GM12874 (cell line): ENCODE measurements at regions not wholly inside any gene's neighbourhood (a gene's known extent, or its start where the extent isn't known, plus 50 kb on each side); places are given as distances from the start of the nearest gene placed in this dataset.

Source experiments
- TF ChIP-seq, protein P1 (sequence below): IDR thresholded peaks from 2 replicates; pipeline ENCODE4 v1.5.1; 2011; ENCODE audit warnings: low read depth, mild to moderate bottlenecking, control low read depth, low read length, moderate library complexity; ENCODE audit not compliant: insufficient read depth

- TF ChIP-seq, protein P1, sequence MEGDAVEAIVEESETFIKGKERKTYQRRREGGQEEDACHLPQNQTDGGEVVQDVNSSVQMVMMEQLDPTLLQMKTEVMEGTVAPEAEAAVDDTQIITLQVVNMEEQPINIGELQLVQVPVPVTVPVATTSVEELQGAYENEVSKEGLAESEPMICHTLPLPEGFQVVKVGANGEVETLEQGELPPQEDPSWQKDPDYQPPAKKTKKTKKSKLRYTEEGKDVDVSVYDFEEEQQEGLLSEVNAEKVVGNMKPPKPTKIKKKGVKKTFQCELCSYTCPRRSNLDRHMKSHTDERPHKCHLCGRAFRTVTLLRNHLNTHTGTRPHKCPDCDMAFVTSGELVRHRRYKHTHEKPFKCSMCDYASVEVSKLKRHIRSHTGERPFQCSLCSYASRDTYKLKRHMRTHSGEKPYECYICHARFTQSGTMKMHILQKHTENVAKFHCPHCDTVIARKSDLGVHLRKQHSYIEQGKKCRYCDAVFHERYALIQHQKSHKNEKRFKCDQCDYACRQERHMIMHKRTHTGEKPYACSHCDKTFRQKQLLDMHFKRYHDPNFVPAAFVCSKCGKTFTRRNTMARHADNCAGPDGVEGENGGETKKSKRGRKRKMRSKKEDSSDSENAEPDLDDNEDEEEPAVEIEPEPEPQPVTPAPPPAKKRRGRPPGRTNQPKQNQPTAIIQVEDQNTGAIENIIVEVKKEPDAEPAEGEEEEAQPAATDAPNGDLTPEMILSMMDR: no peak
These were observed 2898.1 kb downstream of the PCDH9 start for GRCh38 chr13:64332048-64332447.

GRCh38 chr13:64327505-64328194 is 2902.5 kb downstream of the PCDH9 start:
- TF ChIP-seq, protein P1: no peak

- TF ChIP-seq, protein P1: no peak
These were observed 2898.7 kb upstream of the PCDH20 start for GRCh38 chr13:64314331-64314730.

- TF ChIP-seq, protein P1: no peak
These were observed 2896.3 kb upstream of the PCDH20 start for GRCh38 chr13:64311948-64312347.

DNA sequence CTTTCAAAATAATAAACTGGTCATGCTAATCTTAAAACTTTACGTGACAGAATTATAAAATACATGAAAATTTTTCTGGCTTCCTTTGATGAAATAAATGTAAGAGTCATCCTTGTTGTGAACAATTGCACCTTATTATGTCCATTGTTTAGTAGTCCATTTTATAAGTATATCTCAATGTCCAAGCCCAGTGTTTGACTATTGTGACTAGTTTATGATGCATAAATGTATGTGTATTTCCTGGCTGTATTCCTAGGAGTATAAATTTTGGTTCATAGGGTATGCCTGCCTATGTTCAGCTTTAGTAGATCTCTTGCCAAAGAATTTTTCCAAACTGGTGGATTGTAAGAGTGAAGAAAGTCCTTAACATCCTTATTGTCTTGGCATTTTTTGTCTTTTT is 2895.5 kb upstream of the PCDH20 start:
- TF ChIP-seq, protein P1: no peak

DNA sequence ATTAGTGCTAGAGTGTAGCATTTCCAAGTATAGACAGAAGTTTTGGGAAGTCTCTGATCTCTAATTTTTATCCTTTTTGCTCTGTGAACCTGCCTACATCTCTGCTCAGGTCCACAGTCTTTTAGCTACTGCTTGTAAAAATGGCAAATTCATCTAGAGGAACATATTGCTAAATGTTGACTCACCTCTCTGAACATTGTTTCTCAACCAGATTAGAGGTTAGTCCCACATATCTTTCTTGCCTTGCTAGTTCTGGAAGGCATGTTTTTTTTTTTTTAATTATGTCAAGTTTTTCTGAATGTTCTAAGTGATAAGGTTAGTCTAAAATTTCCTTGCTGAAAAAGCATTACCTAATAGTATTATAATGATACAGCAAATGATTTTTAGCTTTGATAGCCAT is 2889.6 kb upstream of the PCDH20 start:
- TF ChIP-seq, protein P1: no peak

GRCh38 chr13:64300239-64300638 is 2884.6 kb upstream of the PCDH20 start:
- TF ChIP-seq, protein P1: no peak
